ENCODE measurements at regions not wholly inside any gene's neighbourhood (a gene's known extent, or its start where the extent isn't known, plus 50 kb on each side); places are given as distances from the start of the nearest gene placed in this dataset.

DNA sequence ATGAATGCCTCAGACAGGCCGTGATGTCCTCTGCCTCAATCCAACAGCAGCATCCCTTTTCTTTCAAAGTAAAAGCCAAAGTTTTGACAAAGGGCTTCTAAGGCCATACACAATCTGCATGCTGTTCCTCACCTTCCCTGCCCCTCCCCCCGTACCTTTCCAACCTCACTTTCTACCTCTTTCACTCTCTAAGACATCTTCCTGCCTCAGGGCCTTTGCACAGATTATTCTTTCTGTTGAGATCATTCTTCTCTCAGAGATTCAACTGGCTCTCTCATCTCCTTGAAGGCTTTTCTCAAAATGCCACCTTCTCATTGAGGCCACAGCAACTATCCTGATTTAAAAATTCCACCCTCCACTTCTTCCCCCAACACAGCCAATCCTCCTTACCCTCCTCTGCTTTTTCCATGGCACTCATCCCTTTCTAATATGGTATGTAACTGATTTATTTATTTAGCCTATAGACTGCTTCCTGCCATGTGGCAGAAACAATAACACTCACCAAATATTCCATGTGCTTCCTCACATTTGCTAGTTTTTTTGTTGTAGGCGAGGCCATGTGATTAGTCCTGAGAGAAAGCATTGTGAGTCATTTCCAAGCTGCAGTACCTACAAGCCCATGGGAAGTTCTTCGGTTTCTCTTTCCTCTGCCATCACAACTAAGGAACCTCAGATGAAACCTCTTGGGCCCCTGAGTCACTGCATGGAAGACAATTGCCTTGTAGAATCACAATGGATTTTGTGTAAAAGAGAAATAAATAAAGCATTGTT lies 58.7 kb upstream of the GADD45A start:
- Mint-ChIP-seq H3K27ac (ENCODE audit: unreplicated experiment) (peak overlapping the region; percentile 62), H3K4me1 (ENCODE audit: low read depth, unreplicated experiment) (peaks cover 40% of the 10 kb centered on the region), H3K27me3 (ENCODE audit: unreplicated experiment) (no peaks in the 10 kb centered on the region), H3K9me3 (ENCODE audit: low read depth, unreplicated experiment) (peaks cover 8% of the 10 kb centered on the region), H3K36me3 (ENCODE audit: insufficient read depth, unreplicated experiment) (peaks cover 5% of the 10 kb centered on the region), H3K4me3 (ENCODE audit: low read depth, unreplicated experiment) (no peak overlapping the region)
- TF ChIP-seq CTCF (IDR thresholded peaks at IDR 0.05; ENCODE audit: unreplicated experiment) = no peak
- intact Hi-C loops (cut with micrococcal nuclease; ENCODE audit: unreplicated experiment) = no loop called here
- CTCF ChIA-PET = interaction anchor here (1.0 kb wide), 1 partner anchor 134 kb away, joined by 3 read pairs; no protein-coding TSS in a partner anchor
- DNase-seq = peak; percentile 11
- no TSS peak for BruUV-seq (replicated peaks)

DNA sequence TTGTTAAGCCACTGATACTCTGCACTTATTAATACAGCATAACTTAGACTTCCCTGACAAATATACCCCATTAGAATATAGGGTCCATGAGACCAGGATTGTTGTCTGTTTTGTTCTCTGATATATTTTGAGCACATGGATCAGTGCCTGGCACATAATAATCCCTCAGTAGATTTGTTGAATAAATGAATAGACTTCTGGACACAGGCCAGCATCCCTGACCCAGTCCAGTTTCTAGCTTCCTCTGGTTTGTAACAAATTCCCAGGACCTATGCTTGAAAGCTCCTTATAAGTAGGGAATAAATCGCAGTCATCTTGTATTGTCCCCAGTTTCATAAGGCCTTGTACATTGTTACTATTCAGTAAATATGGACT lies 58.2 kb upstream of the GADD45A start:
- peak overlapping the region; percentile 62 for H3K27ac Mint-ChIP-seq (ENCODE audit: unreplicated experiment)
- peaks cover 5% of the 10 kb centered on the region for H3K36me3 Mint-ChIP-seq (ENCODE audit: insufficient read depth, unreplicated experiment)
- peaks cover 45% of the 10 kb centered on the region for H3K4me1 Mint-ChIP-seq (ENCODE audit: low read depth, unreplicated experiment)
- CTCF ChIA-PET = interaction anchor here (1.0 kb wide), 1 partner anchor 134 kb away, joined by 3 read pairs; no protein-coding TSS in a partner anchor
- DNase-seq = no peak
- intact Hi-C loops (cut with micrococcal nuclease; ENCODE audit: unreplicated experiment) = no loop called here
- TF ChIP-seq CTCF (IDR thresholded peaks at IDR 0.05; ENCODE audit: unreplicated experiment) = no peak
- BruUV-seq (replicated peaks) = no TSS peak
- peaks cover 8% of the 10 kb centered on the region for H3K9me3 Mint-ChIP-seq (ENCODE audit: low read depth, unreplicated experiment)
- no peaks in the 10 kb centered on the region for H3K27me3 Mint-ChIP-seq (ENCODE audit: unreplicated experiment)
- no peak overlapping the region for H3K4me3 Mint-ChIP-seq (ENCODE audit: low read depth, unreplicated experiment)

GRCh38 chr1:67627336-67627735 lies 57.7 kb upstream of the GADD45A start:
- no peak overlapping the region for H3K4me3 Mint-ChIP-seq (ENCODE audit: low read depth, unreplicated experiment)
- peak overlapping the region; percentile 27 for H3K27ac Mint-ChIP-seq (ENCODE audit: unreplicated experiment)
- intact Hi-C loops (cut with micrococcal nuclease; ENCODE audit: unreplicated experiment) = no loop called here
- no peak for DNase-seq
- H3K4me1 Mint-ChIP-seq (ENCODE audit: low read depth, unreplicated experiment) = peaks cover 48% of the 10 kb centered on the region
- TF ChIP-seq CTCF (IDR thresholded peaks at IDR 0.05; ENCODE audit: unreplicated experiment) = no peak
- no TSS peak for BruUV-seq (replicated peaks)
- peaks cover 5% of the 10 kb centered on the region for H3K36me3 Mint-ChIP-seq (ENCODE audit: insufficient read depth, unreplicated experiment)
- CTCF ChIA-PET = interaction anchor here (1.0 kb wide), 1 partner anchor 133 kb away, joined by 3 read pairs; no protein-coding TSS in a partner anchor
- no peaks in the 10 kb centered on the region for H3K27me3 Mint-ChIP-seq (ENCODE audit: unreplicated experiment)
- H3K9me3 Mint-ChIP-seq (ENCODE audit: low read depth, unreplicated experiment) = peaks cover 8% of the 10 kb centered on the region

DNA sequence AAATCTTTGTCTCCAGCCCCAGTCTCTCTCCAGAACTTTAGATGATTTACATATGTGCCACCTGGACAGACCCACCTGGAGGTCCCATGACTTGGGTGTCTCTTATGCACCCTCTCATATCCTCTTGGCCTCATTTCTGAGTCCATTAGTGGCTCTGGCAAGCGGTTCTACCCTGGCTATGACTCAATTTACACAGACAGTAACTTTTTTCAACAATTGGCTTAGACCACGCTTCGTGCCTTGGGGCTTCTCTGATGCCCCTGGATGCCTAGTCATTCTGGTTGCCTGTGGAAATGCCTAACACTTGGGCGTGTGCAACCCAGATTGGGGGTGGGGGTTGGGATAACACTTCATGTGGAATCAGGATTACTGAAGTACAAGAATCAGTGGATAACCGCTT lies 57.1 kb upstream of the GADD45A start:
- H3K27me3 Mint-ChIP-seq (ENCODE audit: unreplicated experiment) = no peaks in the 10 kb centered on the region
- H3K4me3 Mint-ChIP-seq (ENCODE audit: low read depth, unreplicated experiment) = no peak overlapping the region
- CTCF ChIA-PET = no interaction called here
- H3K4me1 Mint-ChIP-seq (ENCODE audit: low read depth, unreplicated experiment) = peaks cover 52% of the 10 kb centered on the region
- H3K36me3 Mint-ChIP-seq (ENCODE audit: insufficient read depth, unreplicated experiment) = peaks cover 5% of the 10 kb centered on the region
- intact Hi-C loops (cut with micrococcal nuclease; ENCODE audit: unreplicated experiment) = no loop called here
- TF ChIP-seq CTCF (IDR thresholded peaks at IDR 0.05; ENCODE audit: unreplicated experiment) = no peak
- no TSS peak for BruUV-seq (replicated peaks)
- DNase-seq = no peak
- H3K9me3 Mint-ChIP-seq (ENCODE audit: low read depth, unreplicated experiment) = peaks cover 8% of the 10 kb centered on the region
- no peak overlapping the region for H3K27ac Mint-ChIP-seq (ENCODE audit: unreplicated experiment)
